Heart left ventricle (tissue), 16 donors: ENCODE measurements at regions not wholly inside any gene's neighbourhood (a gene's known extent, or its start where the extent isn't known, plus 50 kb on each side); places are given as distances from the start of the nearest gene placed in this dataset.

Experiments used
- ATAC-seq, 4 donors: fragments of 200-7000 bp; cut with Tn5 transposase; one replicate each; pipeline ENCODE4 v1.9.1; 2020 to 2022; ENCODE audit warnings: moderate library complexity in 4 of 4, mild to moderate bottlenecking in 3 of 4, moderate number of reproducible peaks in 1 of 4
- DNase-seq, 5 donors: peaks; one replicate each; pipeline ENCODE4 v3.0.0-alpha.2; 2020
- H3K27ac ChIP-seq, 12 donors: fragments of 200-600 bp; sonication (generic) in 4 of 12; one replicate each; pipeline versions ENCODE4 v1.5.0 to v1.8.0; 2016 to 2022; ENCODE audit warnings: mild to moderate bottlenecking in 2 of 12
- H3K27me3 ChIP-seq, 9 donors: fragments of 200-600 bp; sonication (generic) in 2 of 9; one replicate each; pipeline versions ENCODE4 v1.5.1 to v1.8.0; 2016 to 2022; ENCODE audit warnings: mild to moderate bottlenecking in 3 of 9
- H3K36me3 ChIP-seq, 9 donors: fragments of 200-600 bp; sonication (generic) in 2 of 9; one replicate each; pipeline versions ENCODE4 v1.5.0 to v1.8.0; 2018 to 2022; ENCODE audit warnings: mild to moderate bottlenecking in 2 of 9
- H3K4me1 ChIP-seq, 12 donors: fragments of 200-600 bp; sonication (generic) in 4 of 12; one replicate each; pipeline versions ENCODE4 v1.5.0 to v1.8.0; 2016 to 2022; ENCODE audit warnings: mild to moderate bottlenecking in 3 of 12
- H3K4me3 ChIP-seq, 12 donors: fragments of 200-600 bp; sonication (generic) in 4 of 12; one replicate each; pipeline versions ENCODE4 v1.5.0 to v1.8.0; 2017 to 2022; ENCODE audit warnings: mild to moderate bottlenecking in 9 of 12, moderate library complexity in 4 of 12
- H3K9me3 ChIP-seq, 12 donors: fragments of 200-600 bp; sonication (generic) in 4 of 12; one replicate each; pipeline versions ENCODE4 v1.5.0 to v1.8.0; 2016 to 2022; ENCODE audit warnings: mild to moderate bottlenecking in 1 of 12
- POLR2A ChIP-seq, 2 donors: fragments of 450-650 bp; IDR thresholded peaks; one replicate each; pipeline ENCODE4 v1.6.1; 2017; ENCODE audit warnings: antibody characterized with exemption in 2 of 2, mild to moderate bottlenecking in 2 of 2, moderate library complexity in 2 of 2
- WGBS, 4 donors: extraction: QIAGEN DNeasy Blood & Tissue Kit in 2 of 4; methylation state at CpG; one replicate each; pipeline versions ENCODE4 v1.1.5 to v1.1.7; 2013 to 2018; 5-methylcytosine and 5-hydroxymethylcytosine counted together
- intact Hi-C, 10 donors: fragments of 100-400 bp; cut with DNase I; formaldehyde crosslinking; loops; one replicate each; pipeline versions ENCODE4 v1.11.1 to v1.14.2; 2022
- TF ChIP-seq, protein P1 (sequence below), 12 donors: fragments of 200-600 bp; sonication (generic) in 4 of 12; IDR thresholded peaks; one replicate each; pipeline versions ENCODE4 v1.5.0 to v1.8.0; 2018 to 2022; ENCODE audit warnings: antibody characterized with exemption in 12 of 12, mild to moderate bottlenecking in 5 of 12
- donor health status: ischemic (EF 13 %, LVEDD 7.1; RV severe dilation, severe dysfunction).
- donor health status: healthy with polysubstance abuse.
- donor health status: DM: no; HTN: yes; CAD: no.
- donor health status: DM: no; HTN: no; CAD: no.
- donor health status: ischemic (EF 25% LVEDD 6.9; RV normal size, moderate dysfunction).
- donor health status: ischemic (EF 25% LVEDD 5.7; RV mildly dilated, moderate dysfunction).
- donor health status: healthy.
- donor health status: DM: yes; HTN: yes; CAD: no.
- donor health status: ischemic (EF 35%, LVEDD 5.7; RV mildly dilated, moderate dysfunction).
- donor health status: nonischemic (EF 11% LVEDD 7.7; RV severe dilation, severe dysfunction).
- donor health status: DM: yes; HTN: yes; CAD: no.
- donor health status: PGD.
- donor health status: ischemic (EF 29% LVEDD 5.4; RV normal size, mild dysfunction).
- donor health status: nonischemic (EF 23%, LVEDD 6.1; RV moderate dilation, normal function).

DNA sequence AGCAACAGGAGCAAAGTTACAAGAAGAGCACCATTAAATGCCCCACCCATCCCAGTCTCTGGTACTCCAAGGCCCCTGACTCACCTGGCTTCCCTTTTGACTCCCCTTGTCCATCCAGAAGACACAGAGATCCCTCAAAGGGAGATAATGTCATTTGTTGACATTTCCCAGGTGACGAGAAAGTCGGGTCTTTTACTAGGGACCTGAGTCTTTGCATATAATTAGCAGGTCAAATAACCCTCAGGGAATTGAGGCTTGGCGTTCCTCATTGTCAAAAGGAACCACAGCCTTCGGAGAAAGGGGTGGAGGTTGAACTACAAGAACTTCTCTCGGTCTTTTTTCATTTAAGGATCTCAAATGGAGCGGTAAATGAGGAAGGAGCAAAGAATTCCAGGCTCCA is 133.2 kb downstream of the PROX1 start:
- intact Hi-C loops, result loop anchor here (5.0 to 10.0 kb wide), 12 partner anchors 86 to 999 kb away; partner anchors contain the start of gene PROX1 (in 5 of the 10)
- H3K4me3 ChIP-seq, result no peak overlapping the region
- no peak overlapping the region for H3K27ac ChIP-seq
- TF ChIP-seq, protein P1, sequence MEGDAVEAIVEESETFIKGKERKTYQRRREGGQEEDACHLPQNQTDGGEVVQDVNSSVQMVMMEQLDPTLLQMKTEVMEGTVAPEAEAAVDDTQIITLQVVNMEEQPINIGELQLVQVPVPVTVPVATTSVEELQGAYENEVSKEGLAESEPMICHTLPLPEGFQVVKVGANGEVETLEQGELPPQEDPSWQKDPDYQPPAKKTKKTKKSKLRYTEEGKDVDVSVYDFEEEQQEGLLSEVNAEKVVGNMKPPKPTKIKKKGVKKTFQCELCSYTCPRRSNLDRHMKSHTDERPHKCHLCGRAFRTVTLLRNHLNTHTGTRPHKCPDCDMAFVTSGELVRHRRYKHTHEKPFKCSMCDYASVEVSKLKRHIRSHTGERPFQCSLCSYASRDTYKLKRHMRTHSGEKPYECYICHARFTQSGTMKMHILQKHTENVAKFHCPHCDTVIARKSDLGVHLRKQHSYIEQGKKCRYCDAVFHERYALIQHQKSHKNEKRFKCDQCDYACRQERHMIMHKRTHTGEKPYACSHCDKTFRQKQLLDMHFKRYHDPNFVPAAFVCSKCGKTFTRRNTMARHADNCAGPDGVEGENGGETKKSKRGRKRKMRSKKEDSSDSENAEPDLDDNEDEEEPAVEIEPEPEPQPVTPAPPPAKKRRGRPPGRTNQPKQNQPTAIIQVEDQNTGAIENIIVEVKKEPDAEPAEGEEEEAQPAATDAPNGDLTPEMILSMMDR (IDR thresholded peaks at IDR 0.05), result no peak
- TF ChIP-seq POLR2A (IDR thresholded peaks at IDR 0.05), result no peak
- DNase-seq (no peak), ATAC-seq (no peak)
- H3K9me3 ChIP-seq, result peaks cover 0 to 22% (median 12%) of the 10 kb centered on the region in 12 donors
- H3K27me3 ChIP-seq, result no peaks in the 10 kb centered on the region
- WGBS, 4 donors, result 61 to 70% (median 70%) methylated on average over 6 of the region's 6 CpGs
- no peaks in the 10 kb centered on the region for H3K36me3 ChIP-seq
- H3K4me1 ChIP-seq, result peaks cover 0 to 7% (median 0%) of the 10 kb centered on the region in 12 donors

DNA sequence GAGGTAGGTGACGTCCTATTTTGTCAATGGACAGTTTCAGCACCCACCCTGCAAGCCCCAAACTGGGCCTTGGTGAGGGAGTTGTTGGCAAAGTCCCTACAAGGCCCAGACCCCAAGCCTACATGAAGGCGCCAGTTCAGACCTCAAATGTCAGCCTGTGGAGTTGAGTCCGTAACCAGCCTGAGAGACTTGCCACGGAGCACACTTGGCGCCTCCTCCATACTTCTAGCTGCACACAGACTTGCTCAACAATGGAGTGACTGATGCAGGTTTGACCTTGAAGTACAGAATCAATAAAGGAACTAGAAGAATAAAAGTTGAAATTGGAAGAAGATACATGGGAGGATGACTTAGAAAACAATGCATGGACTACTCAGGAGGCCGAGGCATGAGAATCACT is 134.3 kb downstream of the PROX1 start:
- DNase-seq, result no peak
- H3K27ac ChIP-seq, result no peak overlapping the region
- no peak for ATAC-seq
- peaks cover 0 to 20% (median 12%) of the 10 kb centered on the region in 12 donors for H3K9me3 ChIP-seq
- no peak overlapping the region for H3K4me3 ChIP-seq
- TF ChIP-seq, protein P1 (IDR thresholded peaks at IDR 0.05), result no peak
- TF ChIP-seq POLR2A (IDR thresholded peaks at IDR 0.05), result no peak
- 94 to 97% (median 96%) methylated on average over 6 of the region's 6 CpGs for WGBS, 4 donors
- H3K27me3 ChIP-seq, result no peaks in the 10 kb centered on the region
- H3K4me1 ChIP-seq, result peaks cover 0 to 7% (median 0%) of the 10 kb centered on the region in 12 donors
- no peaks in the 10 kb centered on the region for H3K36me3 ChIP-seq
- intact Hi-C loops, result loop anchor here (2.0 to 10.0 kb wide), 13 partner anchors 87 to 1000 kb away; partner anchors contain the start of gene PROX1 (in 5 of the 10)

DNA sequence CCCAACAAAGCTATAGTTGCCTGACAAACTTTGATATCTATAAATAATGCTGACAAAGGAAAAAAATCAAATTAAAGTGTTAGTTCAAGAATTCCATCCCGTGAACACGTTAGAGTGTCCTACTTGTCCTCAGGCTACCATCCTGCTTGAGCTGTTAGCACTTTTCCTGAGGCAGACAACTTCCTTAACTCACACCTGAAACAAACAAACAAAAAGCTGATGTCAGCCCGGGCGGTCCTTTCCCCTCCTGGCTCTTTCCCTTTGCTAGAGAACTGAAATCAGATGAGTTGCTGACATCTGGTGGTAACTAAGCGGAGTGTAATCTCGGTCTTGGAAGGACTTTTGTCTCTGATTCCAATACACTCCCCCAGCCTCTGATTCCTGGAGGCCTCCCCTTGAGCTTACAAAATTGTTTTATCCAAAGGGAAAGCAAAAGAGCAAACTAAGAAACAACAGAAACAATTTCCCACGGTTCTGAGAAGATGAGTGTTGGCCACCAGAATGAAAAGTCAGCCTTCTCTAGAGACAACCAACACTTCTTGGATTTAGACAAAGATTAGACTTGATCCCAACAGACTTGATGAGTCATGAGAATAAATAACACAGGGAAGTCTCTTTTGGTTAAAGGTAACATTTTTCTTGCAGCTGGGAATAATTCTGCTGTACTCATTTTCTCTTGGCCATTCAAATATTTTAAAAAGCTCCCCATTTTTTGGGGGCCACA is 135.4 kb downstream of the PROX1 start:
- no peaks in the 10 kb centered on the region for H3K27me3 ChIP-seq
- H3K4me3 ChIP-seq, result no peak overlapping the region
- no peaks in the 10 kb centered on the region for H3K36me3 ChIP-seq
- ATAC-seq, result peak; percentile 64 to 89 (median 86)
- 2 to 6% (median 4%) methylated on average over 7 of the region's 7 CpGs for WGBS, 4 donors
- peak overlapping the region in 1 of 12 donors; percentile 31 for H3K27ac ChIP-seq
- peaks cover 0 to 7% (median 0%) of the 10 kb centered on the region in 12 donors for H3K4me1 ChIP-seq
- H3K9me3 ChIP-seq, result peaks cover 0 to 9% (median 3%) of the 10 kb centered on the region in 12 donors
- TF ChIP-seq, protein P1 (IDR thresholded peaks at IDR 0.05), result peak; percentile 36 to 71 (median 60)
- TF ChIP-seq POLR2A (IDR thresholded peaks at IDR 0.05), result no peak
- intact Hi-C loops, result loop anchor here (1.0 to 10.0 kb wide), 14 partner anchors 88 to 1001 kb away; partner anchors contain the start of gene PROX1 (in 5 of the 10)
- DNase-seq, result peak in 3 of 5 donors; percentile 22 to 51 (median 35)

DNA sequence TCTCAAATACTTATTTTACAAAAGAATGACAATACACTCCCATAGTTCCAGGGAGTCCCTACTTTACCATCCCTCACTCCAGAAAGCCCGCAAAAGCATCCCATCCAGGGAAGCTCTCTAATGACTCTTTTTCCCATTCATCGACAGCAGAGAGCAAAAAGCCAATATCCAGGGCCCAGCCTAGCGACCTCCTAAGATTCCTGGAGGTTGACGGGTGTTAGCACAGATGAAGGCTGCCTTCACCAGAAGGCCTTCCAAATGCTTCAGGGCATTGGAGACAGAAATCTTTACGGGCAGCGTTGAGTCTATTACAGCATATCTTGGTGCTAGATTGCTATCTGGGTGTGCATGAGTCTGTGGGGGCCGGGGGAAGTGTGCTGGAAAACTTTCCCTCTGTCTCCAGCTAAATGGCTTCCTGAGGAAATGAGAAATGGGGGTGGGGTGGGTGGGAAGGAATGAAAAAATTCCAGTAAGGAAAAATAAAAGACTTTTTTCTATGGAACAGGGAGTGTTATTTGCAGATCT is 136.6 kb downstream of the PROX1 start:
- no peaks in the 10 kb centered on the region for H3K9me3 ChIP-seq
- DNase-seq, result no peak
- WGBS, 4 donors, result 59 to 69% (median 62%) methylated on average over 7 of the region's 7 CpGs
- H3K36me3 ChIP-seq, result no peaks in the 10 kb centered on the region
- no peak overlapping the region for H3K4me3 ChIP-seq
- H3K4me1 ChIP-seq, result peaks cover 0 to 7% (median 0%) of the 10 kb centered on the region in 12 donors
- ATAC-seq, result no peak
- no peaks in the 10 kb centered on the region for H3K27me3 ChIP-seq
- TF ChIP-seq, protein P1 (IDR thresholded peaks at IDR 0.05), result no peak
- no peak for TF ChIP-seq POLR2A (IDR thresholded peaks at IDR 0.05)
- no peak overlapping the region for H3K27ac ChIP-seq
- intact Hi-C loops, result loop anchor here (2.0 to 10.0 kb wide), 13 partner anchors 90 to 1002 kb away; partner anchors contain the start of gene PROX1 (in 5 of the 10)
